Hepatocyte (in vitro differentiated cells): ENCODE measurements at regions not wholly inside any gene's neighbourhood (a gene's known extent, or its start where the extent isn't known, plus 50 kb on each side); places are given as distances from the start of the nearest gene placed in this dataset.

ENCODE experiments used
- EZH2 ChIP-seq: fragments of 200-600 bp; sonication (generic); IDR thresholded peaks from 2 replicates; pipeline ENCODE4 v1.6.1; 2016; ENCODE audit warnings: antibody characterized with exemption, mild to moderate bottlenecking, borderline replicate concordance
- TF ChIP-seq, protein P1 (sequence below): fragments of 200-600 bp; sonication (generic); IDR thresholded peaks from 2 replicates; pipeline ENCODE4 v1.5.1; 2016; ENCODE audit warnings: antibody characterized with exemption, mild to moderate bottlenecking; ENCODE audit not compliant: poor library complexity

DNA sequence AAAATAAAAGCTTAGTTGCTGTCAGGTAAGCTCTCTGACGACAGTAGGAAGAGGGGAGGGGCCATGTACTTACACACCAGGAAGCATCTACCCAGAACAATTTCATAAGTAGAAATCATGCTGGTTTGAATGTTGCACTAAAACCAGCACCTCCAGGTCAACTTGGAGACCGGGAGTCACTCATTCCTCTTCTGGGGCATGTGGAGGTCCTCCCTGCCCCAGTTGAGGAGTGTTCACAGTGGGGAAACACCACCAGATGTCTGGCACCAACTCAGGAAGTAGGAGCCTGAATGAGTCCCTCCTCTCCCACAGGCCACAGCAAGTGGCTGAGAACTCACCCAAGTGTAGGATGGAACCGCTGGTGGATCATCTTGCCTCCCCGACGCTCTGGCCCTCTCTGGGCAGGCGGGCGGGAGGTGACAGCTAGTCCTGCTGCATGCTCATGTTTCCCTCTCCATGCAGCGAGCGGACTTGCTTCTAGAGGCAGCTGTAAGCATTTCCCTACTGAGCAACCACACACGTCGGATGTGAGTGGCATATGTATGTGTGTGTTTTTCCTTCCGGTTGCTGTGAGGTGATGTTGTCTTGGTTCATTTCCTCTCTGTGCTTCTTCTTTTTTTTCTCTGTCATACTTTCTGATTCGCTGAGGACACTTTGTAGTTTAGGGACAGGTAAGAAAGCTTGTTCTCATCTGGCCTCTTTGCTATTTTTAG, 149.5 kb upstream of the NEDD9 start:
- TF ChIP-seq, protein P1, sequence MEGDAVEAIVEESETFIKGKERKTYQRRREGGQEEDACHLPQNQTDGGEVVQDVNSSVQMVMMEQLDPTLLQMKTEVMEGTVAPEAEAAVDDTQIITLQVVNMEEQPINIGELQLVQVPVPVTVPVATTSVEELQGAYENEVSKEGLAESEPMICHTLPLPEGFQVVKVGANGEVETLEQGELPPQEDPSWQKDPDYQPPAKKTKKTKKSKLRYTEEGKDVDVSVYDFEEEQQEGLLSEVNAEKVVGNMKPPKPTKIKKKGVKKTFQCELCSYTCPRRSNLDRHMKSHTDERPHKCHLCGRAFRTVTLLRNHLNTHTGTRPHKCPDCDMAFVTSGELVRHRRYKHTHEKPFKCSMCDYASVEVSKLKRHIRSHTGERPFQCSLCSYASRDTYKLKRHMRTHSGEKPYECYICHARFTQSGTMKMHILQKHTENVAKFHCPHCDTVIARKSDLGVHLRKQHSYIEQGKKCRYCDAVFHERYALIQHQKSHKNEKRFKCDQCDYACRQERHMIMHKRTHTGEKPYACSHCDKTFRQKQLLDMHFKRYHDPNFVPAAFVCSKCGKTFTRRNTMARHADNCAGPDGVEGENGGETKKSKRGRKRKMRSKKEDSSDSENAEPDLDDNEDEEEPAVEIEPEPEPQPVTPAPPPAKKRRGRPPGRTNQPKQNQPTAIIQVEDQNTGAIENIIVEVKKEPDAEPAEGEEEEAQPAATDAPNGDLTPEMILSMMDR = no peak
- no peak for TF ChIP-seq EZH2
